CD14-positive monocyte (primary cell): ENCODE measurements at regions not wholly inside any gene's neighbourhood (a gene's known extent, or its start where the extent isn't known, plus 50 kb on each side); places are given as distances from the start of the nearest gene placed in this dataset.

Source experiments
- DNase-seq, 3 donors: peaks; one replicate each; pipeline ENCODE4 v3.0.0-alpha.2; 2011 to 2022
- H2AFZ ChIP-seq: 2 replicates; pipeline ENCODE4 v1.6.0; 2012; ENCODE audit warnings: mild to moderate bottlenecking, low read depth, low read length, inconsistent platforms; ENCODE audit not compliant: insufficient read depth, poor library complexity, severe bottlenecking
- H3K27ac ChIP-seq, 2 donors: 1 replicate in 1 of 2; 2 replicates in 1 of 2; pipeline ENCODE4 v1.5.1; 2012 to 2013; ENCODE audit warnings: low read length in 2 of 2, control low read depth in 1 of 2, inconsistent platforms in 1 of 2, low read depth in 1 of 2, mild to moderate bottlenecking in 1 of 2
- H3K27me3 ChIP-seq, 2 donors: one replicate each; pipeline versions ENCODE4 v1.6.0 to v1.6.1; 2011 to 2013; ENCODE audit warnings: low read length in 2 of 2; ENCODE audit not compliant: control insufficient read depth in 2 of 2, insufficient read depth in 2 of 2
- H3K36me3 ChIP-seq, 2 donors: replicated peaks in 1 of 2; 1 replicate in 1 of 2; 2 replicates in 1 of 2; pipeline versions ENCODE4 v1.5.1 to v1.6.1; 2012 to 2013; ENCODE audit warnings: low read length in 2 of 2, control low read depth in 1 of 2, inconsistent platforms in 1 of 2, mild to moderate bottlenecking in 1 of 2; ENCODE audit not compliant: insufficient read depth in 2 of 2, control insufficient read depth in 1 of 2
- H3K4me1 ChIP-seq, 2 donors: 1 replicate in 1 of 2; 2 replicates in 1 of 2; pipeline versions ENCODE4 v1.5.1 to v1.6.1; 2012 to 2013; ENCODE audit warnings: low read length in 2 of 2, control low read depth in 1 of 2, inconsistent platforms in 1 of 2, mild to moderate bottlenecking in 1 of 2, moderate library complexity in 1 of 2; ENCODE audit not compliant: insufficient read depth in 2 of 2, control insufficient read depth in 1 of 2
- H3K4me2 ChIP-seq: replicated peaks from 2 replicates; pipeline ENCODE3; 2012; ENCODE audit warnings: low read length, moderate library complexity, mild to moderate bottlenecking; ENCODE audit not compliant: poor library complexity, severe bottlenecking; ENCODE audit errors: extremely low read depth
- H3K4me3 ChIP-seq, 3 experiments: fragments of 200-600 bp in 1 of 3; sonication (generic) in 1 of 3; replicated peaks in 1 of 3; 1 replicate in 2 of 3; 2 replicates in 1 of 3; pipeline ENCODE4 v1.5.1; 2011 to 2013; ENCODE audit warnings: low read length in 3 of 3, mild to moderate bottlenecking in 3 of 3, control low read depth in 2 of 3, low read depth in 2 of 3, inconsistent platforms in 1 of 3, moderate library complexity in 1 of 3
- H3K79me2 ChIP-seq: 2 replicates; pipeline ENCODE4 v1.6.0; 2012; ENCODE audit warnings: mild to moderate bottlenecking, control low read depth, inconsistent platforms, low read length, moderate library complexity; ENCODE audit not compliant: insufficient read depth
- H3K9ac ChIP-seq: 2 replicates; pipeline ENCODE4 v1.6.0; 2017; ENCODE audit warnings: low read length, mild to moderate bottlenecking; ENCODE audit not compliant: insufficient read depth, poor library complexity, severe bottlenecking
- H3K9me3 ChIP-seq, 2 donors: replicated peaks in 1 of 2; 1 replicate in 1 of 2; 2 replicates in 1 of 2; pipeline versions ENCODE4 v1.5.1 to v1.6.1; 2012 to 2013; ENCODE audit warnings: low read length in 2 of 2, control low read depth in 1 of 2; ENCODE audit not compliant: control insufficient read depth in 1 of 2, insufficient read depth in 1 of 2
- H4K20me1 ChIP-seq: 2 replicates; pipeline ENCODE4 v1.6.0; 2012; ENCODE audit warnings: mild to moderate bottlenecking, low read length, control low read depth, moderate library complexity; ENCODE audit not compliant: insufficient read depth
- H3K27ac Mint-ChIP-seq, 7 donors: one replicate each; pipeline ENCODE4 v1.8.0; 2020; ENCODE audit warnings: mild to moderate bottlenecking in 7 of 7, mixed read lengths in 7 of 7, moderate library complexity in 6 of 7, inconsistent platforms in 2 of 7
- H3K27me3 Mint-ChIP-seq, 3 donors: one replicate each; pipeline ENCODE4 v1.8.0; 2021 to 2022; ENCODE audit warnings: low read depth in 3 of 3, mild to moderate bottlenecking in 3 of 3, mixed read lengths in 3 of 3, moderate library complexity in 3 of 3, inconsistent platforms in 1 of 3
- H3K36me3 Mint-ChIP-seq, 2 donors: one replicate each; pipeline ENCODE4 v1.8.0; 2020; ENCODE audit warnings: mixed read lengths in 2 of 2, inconsistent platforms in 1 of 2, mild to moderate bottlenecking in 1 of 2
- H3K4me1 Mint-ChIP-seq: one replicate; pipeline ENCODE4 v1.8.0; 2020; ENCODE audit warnings: mild to moderate bottlenecking, mixed read lengths
- H3K4me3 Mint-ChIP-seq, 2 donors: one replicate each; pipeline ENCODE4 v1.8.0; 2020; ENCODE audit warnings: mild to moderate bottlenecking in 2 of 2, mixed read lengths in 2 of 2, moderate library complexity in 1 of 2
- H3K9me3 Mint-ChIP-seq, 7 donors: one replicate each; pipeline ENCODE4 v1.8.0; 2020 to 2022; ENCODE audit warnings: mixed read lengths in 7 of 7, mild to moderate bottlenecking in 6 of 7, moderate library complexity in 6 of 7, inconsistent platforms in 2 of 7
- WGBS: methylation state at CpG from one replicate; pipeline ENCODE4 v1.1.5; 2013; ENCODE audit warnings: missing lambda C conversion rate; ENCODE audit not compliant: insufficient coverage; 5-methylcytosine and 5-hydroxymethylcytosine counted together
- intact Hi-C, 2 donors: fragments of 100-400 bp; cut with micrococcal nuclease; formaldehyde crosslinking; loops; one replicate each; pipeline versions ENCODE4 v1.15.0 to v1.15.1; 2023
- TF ChIP-seq, protein P1 (sequence below): fragments of 200-600 bp; IDR thresholded peaks from one replicate; pipeline ENCODE4 v1.8.0; 2022; ENCODE audit warnings: antibody characterized with exemption, mild to moderate bottlenecking

DNA sequence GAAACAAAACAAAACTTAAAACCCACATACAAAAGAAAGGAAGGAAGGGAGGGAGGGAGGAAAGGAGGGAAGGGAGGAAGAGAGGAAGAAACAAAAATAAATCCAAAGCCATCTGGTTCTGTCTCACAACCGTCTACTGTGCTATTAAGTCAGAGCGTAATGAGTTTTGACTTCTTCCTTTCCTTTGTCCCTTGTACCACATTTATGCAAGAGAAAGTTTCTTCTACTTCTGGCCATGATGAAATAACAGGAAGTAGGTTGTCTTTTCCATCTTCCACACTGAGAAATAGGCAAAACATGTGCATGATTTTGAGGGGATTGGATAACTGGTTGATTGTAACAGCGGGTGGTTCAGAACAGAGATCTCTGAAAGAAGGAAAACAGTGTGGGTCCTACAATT, 121.4 kb downstream of the CTAGE1 start:
- no peaks in the 10 kb centered on the region for H4K20me1 ChIP-seq
- peaks cover 0 to 2% (median 0%) of the 10 kb centered on the region in 7 donors for H3K9me3 Mint-ChIP-seq
- H3K9me3 ChIP-seq: no peaks in the 10 kb centered on the region
- no peaks in the 10 kb centered on the region for H3K27me3 ChIP-seq
- no peak overlapping the region for H3K4me3 Mint-ChIP-seq
- H2AFZ ChIP-seq: no peak overlapping the region
- H3K79me2 ChIP-seq: no peaks in the 10 kb centered on the region
- no peak overlapping the region for H3K27ac Mint-ChIP-seq
- no CpG with 5 or more reads among the region's 3 CpGs for WGBS
- peaks cover 19% of the 10 kb centered on the region for H3K4me1 Mint-ChIP-seq
- no peaks in the 10 kb centered on the region for H3K36me3 ChIP-seq
- H3K4me1 ChIP-seq: peaks cover 39 to 53% of the 10 kb centered on the region in 2 donors
- H3K9ac ChIP-seq: no peak overlapping the region
- H3K36me3 Mint-ChIP-seq: no peaks in the 10 kb centered on the region
- H3K4me2 ChIP-seq: no peak overlapping the region
- peak overlapping the region in 1 of 3 experiments; percentile 28 for H3K4me3 ChIP-seq
- no peaks in the 10 kb centered on the region for H3K27me3 Mint-ChIP-seq
- peak overlapping the region in 1 of 2 donors; percentile 46 for H3K27ac ChIP-seq
- intact Hi-C loops: no loop called here
- TF ChIP-seq, protein P1, sequence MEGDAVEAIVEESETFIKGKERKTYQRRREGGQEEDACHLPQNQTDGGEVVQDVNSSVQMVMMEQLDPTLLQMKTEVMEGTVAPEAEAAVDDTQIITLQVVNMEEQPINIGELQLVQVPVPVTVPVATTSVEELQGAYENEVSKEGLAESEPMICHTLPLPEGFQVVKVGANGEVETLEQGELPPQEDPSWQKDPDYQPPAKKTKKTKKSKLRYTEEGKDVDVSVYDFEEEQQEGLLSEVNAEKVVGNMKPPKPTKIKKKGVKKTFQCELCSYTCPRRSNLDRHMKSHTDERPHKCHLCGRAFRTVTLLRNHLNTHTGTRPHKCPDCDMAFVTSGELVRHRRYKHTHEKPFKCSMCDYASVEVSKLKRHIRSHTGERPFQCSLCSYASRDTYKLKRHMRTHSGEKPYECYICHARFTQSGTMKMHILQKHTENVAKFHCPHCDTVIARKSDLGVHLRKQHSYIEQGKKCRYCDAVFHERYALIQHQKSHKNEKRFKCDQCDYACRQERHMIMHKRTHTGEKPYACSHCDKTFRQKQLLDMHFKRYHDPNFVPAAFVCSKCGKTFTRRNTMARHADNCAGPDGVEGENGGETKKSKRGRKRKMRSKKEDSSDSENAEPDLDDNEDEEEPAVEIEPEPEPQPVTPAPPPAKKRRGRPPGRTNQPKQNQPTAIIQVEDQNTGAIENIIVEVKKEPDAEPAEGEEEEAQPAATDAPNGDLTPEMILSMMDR: no peak
- peak in 2 of 3 donors; percentile 15 to 36 for DNase-seq

DNA sequence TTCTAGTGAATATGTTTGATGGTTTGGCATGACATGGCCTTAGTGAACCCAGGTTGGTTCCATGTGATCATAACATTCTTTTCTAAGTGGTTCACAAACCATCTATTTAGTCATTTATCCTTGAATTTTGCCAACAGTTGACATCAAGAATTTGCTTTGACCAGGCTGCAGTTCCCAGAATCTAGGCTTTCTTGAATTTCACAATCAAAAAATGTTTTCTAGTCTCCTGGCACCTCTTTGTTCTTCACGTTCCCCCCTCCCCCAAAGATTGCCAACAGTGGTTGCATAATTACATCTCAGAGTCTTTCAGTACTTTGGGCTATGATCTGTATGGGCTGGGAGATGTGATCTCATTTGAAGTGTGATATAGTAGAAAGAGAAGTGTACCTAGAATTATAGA, 124.0 kb downstream of the GATA6 start:
- peaks cover 0 to 6% (median 0%) of the 10 kb centered on the region in 7 donors for H3K9me3 Mint-ChIP-seq
- no CpG with 5 or more reads among the region's 1 CpG for WGBS
- no peak overlapping the region for H3K27ac Mint-ChIP-seq
- Histone ChIP-seq H3K79me2 (no peaks in the 10 kb centered on the region), H3K27me3 (no peaks in the 10 kb centered on the region), H3K36me3 (no peaks in the 10 kb centered on the region), H2AFZ (no peak overlapping the region), H3K27ac (no peak overlapping the region), H3K4me3 (no peak overlapping the region), H3K9me3 (no peaks in the 10 kb centered on the region), H4K20me1 (no peaks in the 10 kb centered on the region), H3K4me2 (no peak overlapping the region), H3K9ac (no peak overlapping the region), H3K4me1 (peaks cover 27 to 37% of the 10 kb centered on the region in 2 donors)
- H3K4me3 Mint-ChIP-seq: no peak overlapping the region
- TF ChIP-seq, protein P1: no peak
- no peak for DNase-seq
- H3K36me3 Mint-ChIP-seq: no peaks in the 10 kb centered on the region
- H3K4me1 Mint-ChIP-seq: peaks cover 8% of the 10 kb centered on the region
- intact Hi-C loops: no loop called here
- no peaks in the 10 kb centered on the region for H3K27me3 Mint-ChIP-seq
